CD4-positive, alpha-beta T cell treated with Interleukin-1 beta for 1 hour (primary cell): ENCODE measurements at regions not wholly inside any gene's neighbourhood (a gene's known extent, or its start where the extent isn't known, plus 50 kb on each side); places are given as distances from the start of the nearest gene placed in this dataset.
"Not testable (repeated sequence)": the region's sequence is repeated elsewhere in the genome, so short reads cannot be mapped to it uniquely, and the experiment has no call there.

ENCODE experiments used
- DNase-seq, 2 donors: peaks; one replicate each; pipeline ENCODE4 v3.0.0-alpha.2; 2020 to 2022

DNA sequence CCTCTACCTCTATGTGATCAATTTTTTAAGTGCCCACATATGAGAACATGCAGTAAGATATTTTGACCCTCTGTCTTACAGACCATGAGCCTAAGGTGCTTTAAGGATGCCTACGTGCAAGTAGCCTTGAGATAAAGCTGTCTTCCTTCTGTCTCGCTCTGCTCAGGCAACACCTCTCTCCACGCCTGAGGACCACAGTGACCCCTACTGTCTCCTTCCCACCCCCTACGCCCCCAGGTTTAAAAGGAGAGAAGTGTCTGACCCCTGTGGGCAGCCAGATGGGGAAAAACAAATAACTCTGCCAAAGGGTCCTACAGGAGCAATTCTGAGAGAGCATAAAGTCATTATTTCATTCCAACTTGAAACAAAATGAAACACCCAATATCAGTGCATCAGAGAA lies 286.4 kb upstream of the TMEM132C start:
- DNase-seq, result no peak

DNA sequence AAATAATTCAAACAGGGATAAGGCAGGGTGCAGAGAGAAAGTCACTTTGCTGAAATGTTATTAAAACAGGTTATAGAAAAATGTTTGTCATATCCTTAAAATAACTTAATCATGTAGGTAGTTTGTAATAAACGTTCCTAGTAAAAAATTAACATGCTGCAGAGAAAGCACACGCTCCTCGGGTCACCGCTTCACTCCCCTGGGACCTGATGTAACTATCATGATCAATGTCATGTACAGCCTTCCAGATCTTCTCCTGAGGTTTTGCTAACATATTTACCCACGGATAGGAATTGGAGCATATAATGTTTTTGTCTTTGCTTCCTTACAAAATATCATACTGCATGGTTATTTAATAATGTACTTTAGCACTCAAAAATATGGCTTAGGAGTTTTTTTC lies 285.1 kb upstream of the TMEM132C start:
- DNase-seq, result no peak

DNA sequence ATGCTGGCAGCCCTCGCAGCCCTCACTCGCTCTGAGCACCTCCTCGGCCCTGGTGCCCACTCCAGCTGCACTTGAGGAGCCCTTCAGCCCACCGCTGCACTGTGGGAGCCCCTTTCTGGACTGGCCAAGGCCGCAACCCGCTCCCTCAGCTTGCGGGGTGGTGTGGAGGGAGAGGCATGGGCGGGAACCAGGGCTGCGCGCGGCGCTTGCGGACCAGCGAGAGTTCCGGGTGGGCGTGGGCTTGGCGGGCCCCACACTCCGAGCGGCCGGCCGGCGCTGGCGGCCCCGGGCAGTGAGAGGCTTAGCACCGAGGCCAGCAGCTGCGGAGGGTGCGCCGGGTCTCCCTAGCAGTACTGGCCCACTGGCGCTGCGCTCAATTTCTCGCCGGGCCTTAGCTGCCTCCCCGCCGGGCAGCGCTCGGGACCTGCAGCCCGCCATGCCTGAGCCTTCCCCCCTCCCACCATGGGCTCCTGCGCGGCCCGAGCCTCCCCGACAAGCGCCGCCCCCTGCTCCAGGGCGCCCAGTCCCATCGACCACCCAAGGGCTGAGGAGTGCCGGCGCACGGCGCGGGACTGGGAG lies 283.7 kb upstream of the TMEM132C start:
- DNase-seq, result not testable (repeated sequence)

DNA sequence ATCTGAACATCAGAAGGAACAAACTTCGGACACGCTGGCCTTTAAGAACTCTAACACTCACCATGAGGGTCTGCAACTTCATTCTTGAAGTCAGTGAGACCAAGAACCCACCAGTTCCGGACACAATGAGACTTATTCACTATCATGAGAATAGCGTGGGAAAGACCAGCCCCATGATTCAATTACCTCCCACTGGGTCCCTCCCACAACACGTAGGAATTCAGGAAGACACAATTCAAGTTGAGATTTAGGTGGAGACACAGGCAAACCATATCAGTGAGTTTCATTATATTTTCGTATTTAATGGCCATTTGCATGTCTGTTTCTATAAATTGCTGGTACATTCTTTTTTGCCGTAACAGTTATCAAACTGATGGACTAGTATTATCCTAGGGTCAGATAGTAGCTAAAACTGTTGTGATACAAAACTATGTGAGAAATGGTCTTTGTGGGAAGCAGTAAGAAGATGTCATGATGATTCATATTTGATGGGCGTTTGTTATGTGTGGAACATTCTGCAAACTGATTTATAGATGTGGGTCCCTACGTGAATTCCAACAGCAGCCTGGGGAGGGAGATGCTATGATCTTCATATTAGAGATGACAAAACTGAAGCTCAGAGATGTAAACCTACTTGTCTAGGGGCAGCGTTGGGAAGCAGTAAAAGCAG lies 282.4 kb upstream of the TMEM132C start:
- DNase-seq, result no peak

DNA sequence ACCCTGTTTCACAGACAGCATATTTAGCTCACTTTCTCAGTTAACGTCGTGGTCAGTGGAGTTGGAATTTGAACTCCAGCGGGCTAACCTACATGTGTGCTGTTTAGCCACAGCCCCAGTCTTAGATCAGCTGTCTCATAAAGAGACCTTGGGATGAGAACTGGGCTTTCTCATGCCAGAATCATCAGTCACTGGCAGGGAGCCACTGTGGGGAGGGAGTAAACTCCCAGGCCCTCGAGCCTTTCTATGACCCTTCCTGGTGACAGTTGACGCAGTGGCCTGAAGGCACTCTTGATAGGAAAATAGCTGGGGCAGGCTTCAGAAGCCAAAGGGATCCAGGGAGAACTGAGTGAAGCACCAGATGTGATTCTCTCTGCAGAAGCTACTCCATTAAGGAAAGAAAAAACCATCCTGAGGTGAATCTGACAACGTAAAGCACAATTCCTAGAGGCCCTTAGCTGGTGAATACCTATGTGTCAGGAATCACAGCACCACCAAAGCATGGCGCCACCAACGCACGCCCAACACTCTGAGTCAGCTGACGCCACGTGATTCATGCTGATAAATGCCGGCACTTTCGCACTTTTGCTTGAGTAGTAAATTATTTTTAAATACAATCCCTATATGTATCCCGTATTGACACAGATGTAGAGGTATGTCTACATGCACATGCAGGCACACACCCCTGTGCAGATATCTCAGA lies 279.6 kb upstream of the TMEM132C start:
- no peak for DNase-seq

DNA sequence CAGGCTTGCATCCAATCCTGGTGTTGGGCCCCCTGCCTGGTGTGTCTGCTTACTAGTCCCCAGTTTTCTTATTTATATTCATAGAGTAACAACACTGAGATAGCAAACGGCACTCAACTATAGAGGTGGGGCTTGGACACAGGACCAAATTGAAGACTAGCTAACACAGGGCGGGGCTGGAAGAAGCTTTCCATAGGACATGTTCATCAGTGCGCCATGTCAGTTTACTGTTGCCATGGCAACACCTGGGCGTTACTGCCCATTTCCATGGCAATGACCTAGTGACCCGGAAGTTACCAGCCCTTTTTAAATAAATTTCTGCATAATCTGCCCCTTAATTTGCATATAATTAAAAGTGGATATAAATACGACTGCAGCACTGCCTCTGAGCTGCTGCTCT lies 275.5 kb upstream of the TMEM132C start:
- DNase-seq, result no peak

DNA sequence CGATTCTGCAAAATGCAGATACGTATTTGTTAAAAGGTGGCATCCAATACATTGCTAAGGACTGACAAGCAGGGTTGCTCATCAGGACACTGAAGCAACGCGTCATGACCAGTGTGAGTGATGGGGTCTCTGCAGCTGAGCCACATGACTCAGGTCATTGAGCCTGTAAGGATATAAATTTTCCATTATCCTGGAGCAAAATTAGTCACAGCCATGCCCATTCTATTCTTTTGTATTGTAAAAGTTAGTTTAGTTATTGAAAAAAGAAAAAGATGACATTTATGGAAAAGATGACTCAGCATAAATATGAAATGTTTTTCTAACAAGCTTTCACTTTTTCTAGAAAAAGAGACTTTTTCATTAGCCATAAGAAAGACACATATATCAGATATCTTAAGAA lies 268.0 kb upstream of the TMEM132C start:
- DNase-seq, result no peak

DNA sequence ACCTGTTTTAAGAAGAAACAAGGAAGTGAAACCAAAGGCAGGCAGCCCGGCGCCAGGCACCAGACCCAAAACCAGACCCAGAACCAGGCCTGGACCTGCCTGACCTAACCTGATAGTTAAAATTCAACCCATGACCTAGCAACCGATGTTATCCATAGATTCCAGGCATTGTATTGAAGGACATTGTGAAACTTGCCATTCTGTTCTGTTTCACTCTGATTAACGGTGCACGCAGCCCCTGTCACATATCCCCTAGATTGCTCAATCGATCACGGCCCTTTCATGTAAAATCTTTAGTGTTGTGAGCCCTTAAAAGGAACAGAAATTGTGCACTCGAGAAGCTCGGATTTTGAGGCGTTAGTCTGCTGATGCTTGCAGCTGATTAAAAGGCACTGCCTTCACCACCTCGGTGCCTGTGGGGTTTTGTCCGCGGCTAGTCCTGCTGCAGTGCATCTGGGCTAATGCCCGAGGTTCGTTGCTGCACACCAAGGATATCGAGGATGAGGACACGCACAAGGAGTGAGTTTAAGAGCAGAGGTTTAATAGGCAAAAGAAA lies 262.5 kb upstream of the TMEM132C start:
- DNase-seq, result no peak

DNA sequence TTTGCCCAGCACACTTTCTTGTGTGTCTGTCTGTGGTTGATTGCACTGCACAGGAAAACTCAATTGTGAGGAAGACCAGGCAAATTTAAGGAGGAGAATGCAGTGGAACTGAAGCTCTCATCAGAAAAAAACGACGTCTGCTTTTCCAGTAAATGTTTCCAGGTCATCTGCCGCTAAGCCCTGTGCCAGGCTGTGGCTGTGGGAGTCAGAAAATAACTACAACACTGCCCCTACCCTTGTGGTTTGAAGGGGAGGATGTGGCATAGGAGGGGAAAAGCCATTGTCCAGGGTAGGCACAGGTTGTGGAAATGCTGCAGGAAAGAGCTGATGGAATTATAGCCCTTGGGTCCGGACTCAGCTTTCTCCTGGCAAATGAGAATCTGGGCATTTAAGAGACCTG lies 259.7 kb upstream of the TMEM132C start:
- no peak for DNase-seq

DNA sequence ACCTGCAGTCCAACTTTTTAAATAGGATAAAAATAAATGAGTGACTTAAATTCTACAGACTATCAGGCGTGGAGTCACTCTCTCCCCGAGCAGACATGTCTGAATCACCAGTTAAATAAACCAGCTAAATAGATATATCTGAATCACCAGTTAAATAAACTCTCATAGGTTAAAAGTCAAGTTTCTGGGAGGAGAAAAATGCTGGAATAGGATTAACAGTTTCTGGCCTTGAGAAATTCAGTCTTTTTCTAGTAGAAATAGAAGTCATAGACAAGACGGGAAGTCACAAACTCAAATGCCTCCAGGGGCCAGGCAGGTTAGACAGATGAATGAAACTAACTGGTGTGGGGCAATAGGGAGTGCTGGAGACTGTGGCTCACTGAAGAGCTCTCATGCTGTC lies 258.6 kb upstream of the TMEM132C start:
- no peak for DNase-seq

DNA sequence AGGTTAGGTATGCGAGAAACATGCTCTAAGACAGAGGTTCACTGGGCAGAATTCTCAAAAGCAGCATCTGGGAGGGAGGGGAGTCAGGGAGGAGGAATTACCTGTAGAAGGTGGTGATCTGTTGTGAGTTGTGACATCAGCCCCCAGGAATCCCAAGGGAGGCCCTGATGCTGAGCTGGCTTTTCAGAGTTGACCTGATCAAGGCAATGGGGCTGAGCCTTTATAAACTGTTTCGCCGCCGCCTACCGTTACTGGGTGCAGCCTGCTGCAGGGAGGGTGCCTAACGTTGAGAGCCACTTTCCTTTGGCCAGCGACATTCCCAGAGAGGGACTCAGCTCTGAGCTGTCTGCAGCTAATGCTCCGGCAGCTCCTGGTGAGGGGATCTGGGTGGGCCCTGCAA lies 257.9 kb upstream of the TMEM132C start:
- no peak for DNase-seq

DNA sequence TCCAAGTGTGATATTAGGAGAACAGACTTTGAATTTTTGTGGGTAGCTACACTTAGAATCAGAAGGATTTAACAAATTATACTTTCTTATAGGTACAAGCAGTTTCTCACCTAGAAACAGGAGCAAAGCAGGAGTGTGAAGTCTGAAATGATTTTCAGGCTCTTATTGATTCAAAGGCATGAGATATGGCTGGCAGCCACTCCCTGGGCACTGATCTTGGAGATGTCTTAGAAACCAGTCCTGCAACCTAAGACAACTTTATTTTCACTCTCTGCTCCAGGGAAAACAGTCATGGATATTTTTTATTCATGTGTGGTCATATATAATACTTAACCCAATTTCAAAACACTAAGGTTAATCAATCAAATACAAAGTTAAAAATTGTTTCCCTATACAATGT lies 254.9 kb upstream of the TMEM132C start:
- no peak for DNase-seq

DNA sequence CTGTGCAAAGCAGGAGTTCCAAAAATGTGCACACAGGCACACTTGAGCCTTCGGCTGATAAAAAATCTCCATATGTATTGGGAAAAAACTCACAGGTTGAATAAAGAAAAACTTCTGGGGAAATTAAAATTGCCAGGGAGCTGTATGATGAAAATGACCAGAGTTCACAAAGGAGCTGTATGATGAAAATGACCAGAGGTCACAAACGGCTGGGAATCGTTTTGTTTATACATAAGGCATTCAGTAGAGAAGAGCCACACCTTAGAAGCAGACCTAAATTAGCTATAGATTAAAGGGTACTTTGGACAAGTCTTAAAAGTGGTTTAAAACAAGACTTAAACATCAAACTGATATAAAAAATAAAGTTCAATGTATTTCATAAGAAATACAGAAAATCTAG lies 251.7 kb upstream of the TMEM132C start:
- no peak for DNase-seq

DNA sequence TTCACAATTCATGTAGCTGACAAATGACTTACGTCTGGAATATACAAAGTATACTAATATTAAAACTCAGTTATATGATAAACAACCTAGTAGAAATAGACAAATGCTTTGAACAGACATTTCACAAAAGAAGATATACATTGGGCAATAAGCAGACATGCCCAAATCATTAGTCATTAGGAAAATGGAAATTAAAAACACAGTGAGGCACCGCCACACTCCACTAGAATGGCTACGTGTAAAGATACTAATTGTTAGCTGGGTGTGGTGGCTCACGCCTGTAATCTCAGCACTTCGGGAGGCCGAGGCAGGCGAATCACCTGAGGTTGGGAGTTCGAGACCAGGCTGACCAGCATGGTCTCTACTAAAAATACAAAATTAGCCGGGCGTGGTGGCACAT lies 248.9 kb upstream of the TMEM132C start:
- no peak for DNase-seq

DNA sequence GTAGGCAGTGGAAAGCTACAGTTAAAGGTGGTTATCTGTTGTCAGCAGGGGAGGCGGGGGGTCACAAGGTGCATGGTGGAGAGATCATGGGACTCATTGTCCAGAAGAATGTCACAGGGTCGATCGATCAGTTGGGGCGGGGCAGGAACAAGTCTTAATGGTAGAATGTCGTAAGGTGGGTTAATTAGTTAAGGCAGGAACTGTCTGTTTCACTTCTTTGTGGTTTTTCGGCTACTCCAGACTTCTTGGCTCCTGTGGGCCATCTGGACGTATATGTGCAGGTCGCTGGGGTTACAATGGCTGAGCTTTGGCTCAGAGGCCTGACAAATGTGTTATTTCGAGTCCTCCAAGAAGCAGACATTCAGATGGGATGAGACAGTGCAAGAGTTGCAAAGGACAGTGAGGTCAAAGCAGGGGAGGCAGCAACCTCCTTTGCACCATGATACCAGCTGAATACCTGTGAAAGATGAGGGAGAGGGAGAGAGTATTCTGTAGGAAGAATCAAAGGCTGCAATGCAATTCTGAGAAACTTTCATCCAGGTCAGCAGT lies 246.9 kb upstream of the TMEM132C start:
- no peak for DNase-seq

DNA sequence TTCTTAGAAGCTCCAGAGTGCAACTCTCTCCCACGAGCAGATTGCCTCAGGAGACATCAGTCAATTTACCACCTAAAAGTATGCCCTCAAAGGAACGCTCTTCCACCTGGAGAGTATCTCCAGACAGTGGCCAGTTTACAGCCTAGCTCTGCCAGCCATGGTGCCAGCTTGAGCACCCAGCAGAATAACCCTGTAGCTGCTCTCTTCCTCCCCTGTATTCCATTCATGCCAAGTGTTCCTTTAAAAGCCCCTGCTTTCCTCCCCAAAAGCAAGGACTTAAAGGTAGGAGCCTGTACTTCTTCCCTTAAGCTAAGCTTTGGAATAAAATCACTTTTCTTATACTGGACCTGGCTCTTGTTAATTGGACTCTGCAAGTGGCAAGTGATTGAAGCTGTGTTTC lies 245.4 kb upstream of the TMEM132C start:
- DNase-seq, result no peak

DNA sequence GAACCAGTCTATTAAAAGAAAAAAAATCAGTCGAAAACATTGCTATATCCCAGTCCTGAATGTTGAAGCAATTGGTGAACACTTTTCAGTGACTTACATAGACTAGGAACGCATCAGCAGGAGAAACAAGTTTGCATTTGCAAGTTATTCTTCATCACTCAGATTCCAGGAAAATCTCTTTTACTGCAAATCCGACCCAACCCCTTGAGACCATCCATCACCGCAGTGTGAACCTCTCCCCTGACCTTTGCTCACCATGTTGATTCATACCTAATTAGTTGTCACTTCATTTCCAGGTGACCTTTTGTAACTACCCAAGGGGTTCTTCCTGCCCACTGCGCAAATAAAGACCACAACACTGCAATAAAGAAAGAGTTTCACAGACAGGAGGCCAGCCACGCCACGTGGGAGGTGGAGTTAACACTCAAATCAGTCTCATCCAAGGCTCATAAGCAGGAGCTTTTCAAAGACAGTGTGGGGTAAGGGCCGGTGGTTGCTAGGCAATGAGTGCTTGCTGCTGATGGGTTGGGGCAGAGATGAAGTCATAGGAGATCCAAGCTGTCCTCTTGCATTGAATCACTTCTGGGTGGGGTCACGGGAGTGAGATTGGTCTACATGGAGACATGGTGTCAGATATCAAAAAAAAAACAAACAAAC lies 241.3 kb upstream of the TMEM132C start:
- DNase-seq, result no peak

DNA sequence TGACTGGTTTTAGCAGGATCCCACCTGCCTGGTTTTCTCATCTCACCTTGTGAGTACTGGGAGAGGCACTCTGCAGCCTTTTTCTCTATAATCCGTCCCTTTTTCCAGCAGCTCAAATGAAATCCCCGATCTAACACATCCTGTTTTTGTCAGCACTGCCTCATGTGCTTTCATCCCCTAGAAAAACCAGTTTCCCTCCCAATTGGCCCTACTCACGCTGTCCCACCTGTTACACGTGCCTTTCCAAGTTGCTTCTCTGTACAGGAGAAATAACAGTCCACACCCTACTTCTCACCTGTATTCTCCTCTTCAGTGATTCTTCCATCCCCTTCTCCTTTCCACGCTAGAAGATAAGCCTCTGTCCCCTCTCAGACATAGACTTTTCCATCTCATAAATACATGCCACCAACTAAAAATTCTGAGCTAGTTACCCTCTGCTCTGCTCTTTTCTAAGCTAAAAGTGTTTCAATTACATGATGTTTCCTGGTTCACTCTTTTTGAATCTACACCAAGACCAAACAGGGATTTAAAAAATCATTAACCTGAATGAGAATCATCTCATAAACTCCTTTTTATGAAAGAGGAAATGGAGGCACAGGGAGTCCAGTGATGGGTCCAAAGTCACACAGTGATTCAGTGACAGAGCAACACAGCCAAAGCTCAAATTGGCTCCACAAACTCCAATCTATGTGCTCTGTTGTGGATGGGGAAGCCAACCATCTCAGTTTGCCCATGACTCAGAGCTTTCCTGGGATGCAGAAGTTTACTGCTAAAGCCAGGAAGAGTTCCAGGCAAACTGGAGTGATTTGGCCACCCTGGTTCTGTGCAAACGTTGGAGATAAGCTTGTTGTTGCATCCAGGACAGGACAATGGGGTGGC lies 240.0 kb upstream of the TMEM132C start:
- no peak for DNase-seq

DNA sequence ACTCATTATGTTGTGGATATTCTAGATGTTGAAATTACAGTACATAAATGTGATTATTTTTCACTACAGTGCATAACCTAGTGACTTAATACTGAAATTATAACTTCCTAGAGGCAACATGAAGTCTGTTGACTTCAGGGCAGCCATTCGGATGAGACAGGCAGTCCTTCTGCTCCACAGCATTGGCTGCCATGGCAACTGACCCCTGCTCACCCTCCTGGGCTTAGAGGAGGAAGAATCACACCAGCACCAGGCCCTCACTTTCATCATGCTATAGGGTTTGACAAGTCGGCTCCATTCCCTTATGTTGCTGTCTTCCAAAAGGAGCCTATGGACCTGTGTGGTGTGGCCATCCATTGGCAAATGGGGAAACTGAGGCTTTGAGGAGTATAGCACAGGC lies 233.5 kb upstream of the TMEM132C start:
- no peak for DNase-seq

DNA sequence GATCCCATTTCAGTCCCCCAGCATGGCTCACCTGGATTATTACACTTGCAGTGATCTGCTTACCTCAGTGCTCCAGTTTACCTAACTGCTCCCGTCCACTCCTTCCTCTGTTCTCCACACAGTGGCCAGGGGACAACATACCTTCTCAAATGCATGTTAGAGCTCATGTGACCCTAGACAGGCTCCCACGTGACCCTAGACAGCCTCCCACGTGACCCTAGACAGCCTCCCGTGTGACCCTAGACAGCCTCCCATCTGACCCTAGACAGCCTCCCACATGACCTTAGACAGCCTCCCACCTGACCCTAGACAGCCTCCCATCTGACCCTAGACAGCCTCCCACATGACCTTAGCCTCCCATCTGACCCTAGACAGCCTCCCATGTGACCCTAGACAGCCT lies 226.0 kb upstream of the TMEM132C start:
- DNase-seq, result no peak

DNA sequence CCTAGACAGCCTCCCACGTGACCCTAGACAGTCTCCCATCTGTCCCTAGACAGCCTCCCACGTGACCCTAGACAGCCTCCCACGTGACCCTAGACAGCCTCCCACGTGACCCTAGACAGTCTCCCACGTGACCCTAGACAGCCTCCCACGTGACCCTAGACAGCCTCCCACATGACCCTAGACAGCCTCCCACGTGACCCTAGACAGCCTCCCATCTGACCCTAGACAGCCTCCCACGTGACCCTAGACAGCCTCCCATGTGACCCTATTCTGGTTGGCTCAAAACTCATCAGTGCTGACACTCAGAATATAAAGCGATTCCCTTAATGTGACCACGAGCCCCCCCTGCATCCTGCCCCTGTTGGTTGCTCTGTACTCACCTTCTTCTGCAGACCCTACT lies 224.7 kb upstream of the TMEM132C start:
- not testable (repeated sequence) for DNase-seq

DNA sequence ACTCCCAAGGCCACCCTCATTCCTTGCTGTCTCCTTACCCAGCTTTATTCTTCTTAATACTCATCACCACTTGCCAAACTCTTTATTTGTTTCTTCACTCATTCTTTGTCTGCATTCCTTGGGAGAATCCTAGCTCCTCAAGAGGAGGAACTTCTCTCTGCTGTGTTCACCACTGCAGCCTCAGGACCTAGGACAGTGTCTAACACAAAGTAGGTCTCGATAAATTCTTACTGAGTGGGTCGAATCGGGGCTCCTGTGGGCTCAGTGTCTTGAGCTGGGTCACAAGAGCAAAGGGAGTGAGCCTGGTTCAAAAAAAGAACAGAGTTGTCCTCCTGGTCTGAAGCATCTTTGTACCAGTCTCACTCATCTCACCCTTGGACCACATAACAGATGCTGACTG lies 224.1 kb upstream of the TMEM132C start:
- no peak for DNase-seq
